ENCODE measurements at regions not wholly inside any gene's neighbourhood (a gene's known extent, or its start where the extent isn't known, plus 50 kb on each side); places are given as distances from the start of the nearest gene placed in this dataset.

- TF ChIP-seq MAX (IDR thresholded peaks at IDR 0.05; ENCODE audit: insufficient read depth, insufficient read length) (no peak), EZH2 (IDR thresholded peaks at IDR 0.05; ENCODE audit: borderline replicate concordance, low read depth, low read length, severe bottlenecking) (no peak), JUN (IDR thresholded peaks at IDR 0.05; ENCODE audit: borderline replicate concordance, insufficient read depth, insufficient read length, low read depth) (no peak), MYC (IDR thresholded peaks at IDR 0.05; ENCODE audit: low read depth, low read length) (no peak), GATA2 (IDR thresholded peaks at IDR 0.05; ENCODE audit: insufficient read depth, insufficient read length, low read depth, low read length) (no peak), POLR2AphosphoS5 (IDR thresholded peaks at IDR 0.05; ENCODE audit: insufficient read depth, low read depth, low read length) (no peak), POLR2A (IDR thresholded peaks at IDR 0.05; ENCODE audit: low read depth, low read length) (no peak), FOS (IDR thresholded peaks at IDR 0.05; ENCODE audit: borderline replicate concordance, insufficient read depth, low read length) (no peak), CTCF (IDR thresholded peaks at IDR 0.05; ENCODE audit: extremely low read depth in 1 of 2, insufficient read depth in 1 of 2, low read depth in 1 of 2, low read length in 2 of 2) (no peak)
- DNase-seq (ENCODE audit: low read depth, low spot score) (no peak), FAIRE-seq (no peak)
- ChIA-PET CTCF (no interaction called here), POLR2A (no interaction called here)
- dilution Hi-C loops (cut with MboI; ENCODE audit: extremely low pct_ligation_motif_present, low sequenced_read_pairs) (no loop called here), intact Hi-C loops (cut with micrococcal nuclease) (no loop called here)
- no peaks in the 10 kb centered on the region for H4K20me1 ChIP-seq (replicated peaks; ENCODE audit: control insufficient read depth, extremely low read depth, insufficient read depth, low read length)
- H2AFZ ChIP-seq (ENCODE audit: low read depth, low read length), result no peak overlapping the region
- H3K4me1 ChIP-seq (ENCODE audit: control insufficient read depth, extremely low read depth, insufficient read depth, low read length), result no peaks in the 10 kb centered on the region
- H3K79me2 ChIP-seq (ENCODE audit: control insufficient read depth, insufficient read depth, low read length), result no peaks in the 10 kb centered on the region
- H3K27me3 ChIP-seq (ENCODE audit: control insufficient read depth in 2 of 2, insufficient read depth in 2 of 2, low read length in 2 of 2), result no peaks in the 10 kb centered on the region
- no peak overlapping the region for H3K9ac ChIP-seq (replicated peaks; ENCODE audit: extremely low read depth, insufficient read depth, low read length)
- BruUV-seq (replicated peaks), result no TSS peak
- H3K36me3 ChIP-seq (ENCODE audit: control insufficient read depth in 2 of 2, extremely low read depth in 1 of 2, insufficient read depth in 2 of 2, low read length in 2 of 2), result no peaks in the 10 kb centered on the region
- H3K4me2 ChIP-seq (ENCODE audit: insufficient read depth, low read length), result no peak overlapping the region
- H3K27ac ChIP-seq (ENCODE audit: insufficient read depth, low read depth, low read length), result no peak overlapping the region
- H3K9me1 ChIP-seq (replicated peaks; ENCODE audit: control insufficient read depth, extremely low read depth, insufficient read depth, low read length), result no peaks in the 10 kb centered on the region
- H3K4me3 ChIP-seq (replicated peaks in 1 of 3; ENCODE audit: insufficient read depth in 1 of 3, low read depth in 1 of 3, low read length in 3 of 3), result no peak overlapping the region
- H3K9me3 ChIP-seq (replicated peaks; ENCODE audit: control insufficient read depth, insufficient read depth, low read length), result no peaks in the 10 kb centered on the region
Measured at GRCh38 chr1:106536741-106537140, 519.7 kb upstream of the PRMT6 start.

Measured in endothelial cell of umbilical vein (primary cell).